ENCODE measurements at regions not wholly inside any gene's neighbourhood (a gene's known extent, or its start where the extent isn't known, plus 50 kb on each side); places are given as distances from the start of the nearest gene placed in this dataset.

GRCh38 chr12:88897723-88898122 lies 317.5 kb upstream of the KITLG start:
- TF ChIP-seq, protein P1, sequence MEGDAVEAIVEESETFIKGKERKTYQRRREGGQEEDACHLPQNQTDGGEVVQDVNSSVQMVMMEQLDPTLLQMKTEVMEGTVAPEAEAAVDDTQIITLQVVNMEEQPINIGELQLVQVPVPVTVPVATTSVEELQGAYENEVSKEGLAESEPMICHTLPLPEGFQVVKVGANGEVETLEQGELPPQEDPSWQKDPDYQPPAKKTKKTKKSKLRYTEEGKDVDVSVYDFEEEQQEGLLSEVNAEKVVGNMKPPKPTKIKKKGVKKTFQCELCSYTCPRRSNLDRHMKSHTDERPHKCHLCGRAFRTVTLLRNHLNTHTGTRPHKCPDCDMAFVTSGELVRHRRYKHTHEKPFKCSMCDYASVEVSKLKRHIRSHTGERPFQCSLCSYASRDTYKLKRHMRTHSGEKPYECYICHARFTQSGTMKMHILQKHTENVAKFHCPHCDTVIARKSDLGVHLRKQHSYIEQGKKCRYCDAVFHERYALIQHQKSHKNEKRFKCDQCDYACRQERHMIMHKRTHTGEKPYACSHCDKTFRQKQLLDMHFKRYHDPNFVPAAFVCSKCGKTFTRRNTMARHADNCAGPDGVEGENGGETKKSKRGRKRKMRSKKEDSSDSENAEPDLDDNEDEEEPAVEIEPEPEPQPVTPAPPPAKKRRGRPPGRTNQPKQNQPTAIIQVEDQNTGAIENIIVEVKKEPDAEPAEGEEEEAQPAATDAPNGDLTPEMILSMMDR (IDR thresholded peaks at IDR 0.05; ENCODE audit: low read length), result no peak
- no peak for TF ChIP-seq EZH2phosphoT487 (IDR thresholded peaks at IDR 0.05; ENCODE audit: low read length)
- no peak for TF ChIP-seq EZH2 (optimal IDR thresholded peaks at IDR 0.05; ENCODE audit: low read depth, low read length)

Data from MM.1S (cell line).